GM23338 (cell line): ENCODE measurements at regions not wholly inside any gene's neighbourhood (a gene's known extent, or its start where the extent isn't known, plus 50 kb on each side); places are given as distances from the start of the nearest gene placed in this dataset.

Experiments
- CTCF ChIP-seq, 2 experiments: fragments of 200-600 bp in 1 of 2; sonication (generic) in 1 of 2; conservative IDR thresholded peaks; 2 replicates each; pipeline versions ENCODE4 v1.5.1 to v1.6.1; 2016 to 2017; ENCODE audit warnings: antibody characterized with exemption in 2 of 2, low read depth in 2 of 2, mild to moderate bottlenecking in 2 of 2, moderate library complexity in 1 of 2
- NANOG ChIP-seq: IDR thresholded peaks from 2 replicates; pipeline ENCODE4 v1.6.1; 2016; ENCODE audit warnings: antibody characterized with exemption, borderline replicate concordance

- peak; percentile 25 to 30; a peak in 2 of 4 replicates for TF ChIP-seq CTCF (conservative IDR thresholded peaks at IDR 0.05; ENCODE audit: low read depth in 2 of 2)
- TF ChIP-seq NANOG, result no peak
Observed at GRCh38 chr16:77657016-77657415, 65.3 kb upstream of the NUDT7 start.
